ENCODE measurements at regions not wholly inside any gene's neighbourhood (a gene's known extent, or its start where the extent isn't known, plus 50 kb on each side); places are given as distances from the start of the nearest gene placed in this dataset.
A peak's percentile ranks its signal among the peaks of the same experiment; 100 is the strongest.

- no peak for TF ChIP-seq HDAC6 (IDR thresholded peaks at IDR 0.05; ENCODE audit: unreplicated experiment)
- TF ChIP-seq SMAD5 (IDR thresholded peaks at IDR 0.05; ENCODE audit: low read depth) = no peak
- no peak for TF ChIP-seq BCLAF1 (IDR thresholded peaks at IDR 0.05)
- TF ChIP-seq CEBPZ (IDR thresholded peaks at IDR 0.05; ENCODE audit: low read depth, low read length) = no peak
- no peak for TF ChIP-seq MAX (IDR thresholded peaks at IDR 0.05; ENCODE audit: low read depth, low read length)
- no peak for TF ChIP-seq SUPT20H (IDR thresholded peaks at IDR 0.05; ENCODE audit: borderline replicate concordance, control insufficient read depth, low read depth, low read length)
- TF ChIP-seq NR2C1 (IDR thresholded peaks at IDR 0.05) = no peak
- TF ChIP-seq MEF2B (IDR thresholded peaks at IDR 0.05; ENCODE audit: partially characterized antibody, poor library complexity, severe bottlenecking) = peak; percentile 75
- TF ChIP-seq BHLHE40 (IDR thresholded peaks at IDR 0.05; ENCODE audit: borderline replicate concordance in 1 of 2, low read depth in 2 of 2, low read length in 1 of 2) = no peak
- peak; percentile 84; the same call in 1 of the 2 replicates for TF ChIP-seq GATAD2B (conservative IDR thresholded peaks at IDR 0.05; ENCODE audit: low read depth)
- no peak for TF ChIP-seq CEBPB (IDR thresholded peaks at IDR 0.05; ENCODE audit: borderline replicate concordance in 1 of 2, low read depth in 2 of 2, low read length in 2 of 2)
- TF ChIP-seq PAX8 (IDR thresholded peaks at IDR 0.05) = no peak
- TF ChIP-seq ZNF274 (IDR thresholded peaks at IDR 0.05; ENCODE audit: insufficient read depth, insufficient read length) = no peak
- TF ChIP-seq BACH1 (IDR thresholded peaks at IDR 0.05; ENCODE audit: borderline replicate concordance) = no peak
- no peak for TF ChIP-seq MLLT1 (IDR thresholded peaks at IDR 0.05)
- TF ChIP-seq FOS (IDR thresholded peaks at IDR 0.05; ENCODE audit: borderline replicate concordance, extremely low read depth, insufficient read length) = no peak
- no peak for TF ChIP-seq NKRF (conservative IDR thresholded peaks at IDR 0.05)
Measured at GRCh38 chr6:11467364-11467763, 70.2 kb upstream of the TMEM170B start (continued).

Measured in GM12878 (cell line).